ENCODE measurements at regions not wholly inside any gene's neighbourhood (a gene's known extent, or its start where the extent isn't known, plus 50 kb on each side); places are given as distances from the start of the nearest gene placed in this dataset.

GRCh38 chr20:48198929-48199451 lies 413.7 kb upstream of the SULF2 start:
- FAIRE-seq (peak; percentile 48), DNase-seq (ENCODE audit: insufficient read length, low spot score) (no peak)

- FAIRE-seq (no peak), DNase-seq (ENCODE audit: insufficient read length, low spot score) (no peak)
Measured at GRCh38 chr20:48197066-48197465, 411.8 kb upstream of the SULF2 start.

- DNase-seq (ENCODE audit: insufficient read length, low spot score) (no peak), FAIRE-seq (peak; percentile 82)
Measured at GRCh38 chr20:48196486-48196885, 411.2 kb upstream of the SULF2 start.

GRCh38 chr20:48196001-48196400 lies 410.7 kb upstream of the SULF2 start:
- DNase-seq (ENCODE audit: insufficient read length, low spot score) (no peak), FAIRE-seq (no peak)

- peak; percentile 68 for FAIRE-seq
- no peak for DNase-seq (ENCODE audit: insufficient read length, low spot score)
Measured at GRCh38 chr20:48195121-48195870, 410.0 kb upstream of the SULF2 start.

- FAIRE-seq (no peak), DNase-seq (ENCODE audit: insufficient read length, low spot score) (no peak)
Measured at GRCh38 chr20:48194583-48194982, 409.3 kb upstream of the SULF2 start.

GRCh38 chr20:48193627-48194425 lies 408.5 kb upstream of the SULF2 start:
- FAIRE-seq (no peak), DNase-seq (ENCODE audit: insufficient read length, low spot score) (no peak)

- FAIRE-seq (peak; percentile 26), DNase-seq (ENCODE audit: insufficient read length, low spot score) (no peak)
Measured at GRCh38 chr20:48192109-48192508, 406.8 kb upstream of the SULF2 start.

GRCh38 chr20:48191200-48191599 lies 405.9 kb upstream of the SULF2 start:
- DNase-seq (ENCODE audit: insufficient read length, low spot score) = no peak
- peak; percentile 36 for FAIRE-seq

GRCh38 chr20:48190757-48191156 lies 405.5 kb upstream of the SULF2 start:
- DNase-seq (ENCODE audit: insufficient read length, low spot score) (no peak), FAIRE-seq (peak; percentile 72)

- DNase-seq (ENCODE audit: insufficient read length, low spot score) = peak; percentile 57
- peak; percentile 71 for FAIRE-seq
Measured at GRCh38 chr20:48189181-48189580, 403.9 kb upstream of the SULF2 start.

GRCh38 chr20:48187851-48188250 lies 402.6 kb upstream of the SULF2 start:
- DNase-seq (ENCODE audit: insufficient read length, low spot score) = no peak

GRCh38 chr20:48186915-48187314 lies 401.6 kb upstream of the SULF2 start:
- peak; percentile 63 for FAIRE-seq
- DNase-seq (ENCODE audit: insufficient read length, low spot score) = no peak

More at GRCh38 chr20:48187851-48188250, 402.6 kb upstream of the SULF2 start:
- FAIRE-seq = peak; percentile 20

- DNase-seq (ENCODE audit: insufficient read length, low spot score) (no peak), FAIRE-seq (no peak)
Measured at GRCh38 chr20:48186447-48186846, 401.2 kb upstream of the SULF2 start.

GRCh38 chr20:48184229-48184628 lies 398.9 kb upstream of the SULF2 start:
- no peak for FAIRE-seq
- DNase-seq (ENCODE audit: insufficient read length, low spot score) = no peak

GRCh38 chr20:48181261-48181935 lies 396.1 kb upstream of the SULF2 start:
- no peak for FAIRE-seq
- DNase-seq (ENCODE audit: insufficient read length, low spot score) = no peak

GRCh38 chr20:48180618-48181017 lies 395.3 kb upstream of the SULF2 start:
- FAIRE-seq = peak; percentile 13
- DNase-seq (ENCODE audit: insufficient read length, low spot score) = no peak

GRCh38 chr20:48180024-48180423 lies 394.7 kb upstream of the SULF2 start:
- peak; percentile 39 for DNase-seq (ENCODE audit: insufficient read length, low spot score)
- FAIRE-seq = peak; percentile 26

- FAIRE-seq (no peak), DNase-seq (ENCODE audit: insufficient read length, low spot score) (no peak)
Measured at GRCh38 chr20:48178633-48179032, 393.4 kb upstream of the SULF2 start.

- FAIRE-seq (peak; percentile 16), DNase-seq (ENCODE audit: insufficient read length, low spot score) (no peak)
Measured at GRCh38 chr20:48177058-48177457, 391.8 kb upstream of the SULF2 start.

GRCh38 chr20:48176139-48176538 lies 390.9 kb upstream of the SULF2 start:
- no peak for FAIRE-seq

More at GRCh38 chr20:48176139-48176538, 390.9 kb upstream of the SULF2 start:
- DNase-seq (ENCODE audit: insufficient read length, low spot score) = no peak
